WTC11 (cell line): ENCODE measurements at regions not wholly inside any gene's neighbourhood (a gene's known extent, or its start where the extent isn't known, plus 50 kb on each side); places are given as distances from the start of the nearest gene placed in this dataset.

Experiments
- ATAC-seq: fragments of 200-7000 bp; cut with Tn5 transposase; 2 replicates; pipeline ENCODE4 v1.10.0; 2021; ENCODE audit warnings: mild to moderate bottlenecking, moderate library complexity
- CTCF ChIA-PET: fragments of 300-600 bp; sonication (Branson Sonifier 250); formaldehyde crosslinking; loops from one replicate; lab custom pipeline; 2021; ENCODE audit warnings: antibody characterized with exemption; lab: Charles Lee
- POLR2A ChIA-PET: fragments of 350-600 bp; sonication (Branson Sonifier 250); formaldehyde crosslinking; loops from one replicate; lab custom pipeline; 2021; ENCODE audit warnings: antibody characterized with exemption; lab: Charles Lee
- DNase-seq: peaks from one replicate; pipeline ENCODE4 v3.0.0; 2021; ENCODE audit warnings: low spot score
- H3K27ac Mint-ChIP-seq: 2 replicates; pipeline ENCODE4 v1.8.0; 2021; ENCODE audit warnings: mixed read lengths
- H3K27me3 Mint-ChIP-seq: 2 replicates; pipeline ENCODE4 v1.8.0; 2021; ENCODE audit warnings: low read depth, mild to moderate bottlenecking, moderate library complexity, mixed read lengths
- H3K36me3 Mint-ChIP-seq: 2 replicates; pipeline ENCODE4 v1.8.0; 2021; ENCODE audit warnings: mixed read lengths
- H3K4me1 Mint-ChIP-seq: 2 replicates; pipeline ENCODE4 v1.8.0; 2022; ENCODE audit warnings: mixed read lengths
- H3K4me3 Mint-ChIP-seq: 2 replicates; pipeline ENCODE4 v1.8.0; 2021; ENCODE audit warnings: mild to moderate bottlenecking, moderate library complexity, mixed read lengths
- H3K9me3 Mint-ChIP-seq: 2 replicates; pipeline ENCODE4 v1.8.0; 2021; ENCODE audit warnings: mixed read lengths
- ETV6 ChIP-seq: sonication (generic); formaldehyde crosslinking; IDR thresholded peaks from 2 replicates; pipeline ENCODE4 v1.8.1; 2022; ENCODE audit warnings: mild to moderate bottlenecking, missing genetic modification reagents
- JUN ChIP-seq: sonication (generic); formaldehyde crosslinking; IDR thresholded peaks from 2 replicates; pipeline ENCODE4 v1.8.0; 2023; ENCODE audit warnings: mild to moderate bottlenecking, missing genetic modification reagents
- NR3C1 ChIP-seq: sonication (generic); formaldehyde crosslinking; conservative IDR thresholded peaks from 2 replicates; pipeline ENCODE4 v1.8.1; 2023; ENCODE audit warnings: low read depth, mild to moderate bottlenecking, missing genetic modification reagents
- OVOL2 ChIP-seq: fragments of 250-450 bp; sonication (Bioruptor Pico); IDR thresholded peaks from 2 replicates; pipeline ENCODE4 v1.9.0; 2021; ENCODE audit warnings: mild to moderate bottlenecking, borderline replicate concordance
- SP1 ChIP-seq: sonication (generic); formaldehyde crosslinking; conservative IDR thresholded peaks from 2 replicates; pipeline ENCODE4 v1.8.1; 2022; ENCODE audit warnings: missing genetic modification reagents
- TEAD1 ChIP-seq: sonication (generic); formaldehyde crosslinking; IDR thresholded peaks from 2 replicates; pipeline ENCODE4 v1.8.0; 2022; ENCODE audit warnings: mild to moderate bottlenecking, missing genetic modification reagents
- ZNF263 ChIP-seq: sonication (generic); formaldehyde crosslinking; IDR thresholded peaks from 2 replicates; pipeline ENCODE4 v1.8.1; 2022; ENCODE audit warnings: low read depth, mild to moderate bottlenecking, moderate library complexity, missing genetic modification reagents
- ZNF423 ChIP-seq: fragments of 250-450 bp; sonication (Bioruptor Pico); IDR thresholded peaks from 2 replicates; pipeline ENCODE4 v2.1.2; 2022; ENCODE audit warnings: mild to moderate bottlenecking, moderate library complexity
- ZNF671 ChIP-seq: fragments of 250-450 bp; sonication (Bioruptor Pico); IDR thresholded peaks from 2 replicates; pipeline ENCODE4 v1.8.0; 2021; ENCODE audit warnings: mild to moderate bottlenecking
- TF ChIP-seq, protein P1 (sequence below): sonication (generic); formaldehyde crosslinking; IDR thresholded peaks from 2 replicates; pipeline ENCODE4 v1.8.1; 2023; ENCODE audit warnings: mild to moderate bottlenecking, moderate library complexity, missing genetic modification reagents
- TF ChIP-seq, protein P2 (sequence below): sonication (generic); formaldehyde crosslinking; IDR thresholded peaks from 2 replicates; pipeline ENCODE4 v1.8.0; 2023; ENCODE audit warnings: missing genetic modification reagents, mild to moderate bottlenecking, borderline replicate concordance
- TF ChIP-seq, protein P3 (sequence below): fragments of 250-450 bp; sonication (Bioruptor Pico); IDR thresholded peaks from 2 replicates; pipeline ENCODE4 v1.9.0; 2021; ENCODE audit warnings: mild to moderate bottlenecking, borderline replicate concordance
- TF ChIP-seq, protein P4 (sequence below): fragments of 250-450 bp; sonication (Bioruptor Pico); IDR thresholded peaks from 2 replicates; pipeline ENCODE4 v2.1.2; 2022; ENCODE audit warnings: mild to moderate bottlenecking, moderate library complexity
- TF ChIP-seq, protein P5 (sequence below): fragments of 250-450 bp; sonication (Bioruptor Pico); IDR thresholded peaks from 2 replicates; pipeline ENCODE4 v1.9.0; 2021; ENCODE audit warnings: moderate library complexity, mild to moderate bottlenecking, inconsistent platforms, borderline replicate concordance
- TF ChIP-seq, protein P6 (sequence below): sonication (generic); formaldehyde crosslinking; IDR thresholded peaks from 2 replicates; pipeline ENCODE4 v1.8.0; 2022; ENCODE audit warnings: mild to moderate bottlenecking, missing genetic modification reagents

DNA sequence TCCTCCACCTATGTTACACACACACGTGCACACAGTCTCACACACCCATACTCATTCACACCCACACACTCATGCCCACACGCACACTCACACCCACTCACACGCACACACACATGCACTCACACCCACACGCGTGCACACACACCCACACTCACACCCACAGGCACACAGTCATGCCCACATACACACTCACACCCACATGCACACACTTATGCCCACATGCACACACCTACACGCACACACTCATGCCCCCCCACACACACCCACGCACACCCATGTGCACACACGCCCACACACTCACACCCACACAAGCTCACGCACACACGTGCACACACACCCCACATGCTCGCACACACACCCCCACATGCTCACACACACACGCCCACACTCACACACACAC is 140.0 kb downstream of the F11 start:
- ATAC-seq, result no peak
- Mint-ChIP-seq H3K4me1 (peaks cover 4% of the 10 kb centered on the region; the same call in 1 of the 2 replicates), H3K27ac (no peak overlapping the region)
- TF ChIP-seq SP1 (CRISPR knock-in tag) (no peak), ZNF671 (CRISPR knock-in tag) (no peak), OVOL2 (CRISPR knock-in tag) (no peak), ETV6 (CRISPR knock-in tag) (no peak)
- TF ChIP-seq, protein P1, sequence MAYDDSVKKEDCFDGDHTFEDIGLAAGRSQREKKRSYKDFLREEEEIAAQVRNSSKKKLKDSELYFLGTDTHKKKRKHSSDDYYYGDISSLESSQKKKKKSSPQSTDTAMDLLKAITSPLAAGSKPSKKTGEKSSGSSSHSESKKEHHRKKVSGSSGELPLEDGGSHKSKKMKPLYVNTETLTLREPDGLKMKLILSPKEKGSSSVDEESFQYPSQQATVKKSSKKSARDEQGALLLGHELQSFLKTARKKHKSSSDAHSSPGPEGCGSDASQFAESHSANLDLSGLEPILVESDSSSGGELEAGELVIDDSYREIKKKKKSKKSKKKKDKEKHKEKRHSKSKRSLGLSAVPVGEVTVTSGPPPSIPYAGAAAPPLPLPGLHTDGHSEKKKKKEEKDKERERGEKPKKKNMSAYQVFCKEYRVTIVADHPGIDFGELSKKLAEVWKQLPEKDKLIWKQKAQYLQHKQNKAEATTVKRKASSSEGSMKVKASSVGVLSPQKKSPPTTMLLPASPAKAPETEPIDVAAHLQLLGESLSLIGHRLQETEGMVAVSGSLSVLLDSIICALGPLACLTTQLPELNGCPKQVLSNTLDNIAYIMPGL (CRISPR knock-in tag), result no peak
- TF ChIP-seq, protein P2, sequence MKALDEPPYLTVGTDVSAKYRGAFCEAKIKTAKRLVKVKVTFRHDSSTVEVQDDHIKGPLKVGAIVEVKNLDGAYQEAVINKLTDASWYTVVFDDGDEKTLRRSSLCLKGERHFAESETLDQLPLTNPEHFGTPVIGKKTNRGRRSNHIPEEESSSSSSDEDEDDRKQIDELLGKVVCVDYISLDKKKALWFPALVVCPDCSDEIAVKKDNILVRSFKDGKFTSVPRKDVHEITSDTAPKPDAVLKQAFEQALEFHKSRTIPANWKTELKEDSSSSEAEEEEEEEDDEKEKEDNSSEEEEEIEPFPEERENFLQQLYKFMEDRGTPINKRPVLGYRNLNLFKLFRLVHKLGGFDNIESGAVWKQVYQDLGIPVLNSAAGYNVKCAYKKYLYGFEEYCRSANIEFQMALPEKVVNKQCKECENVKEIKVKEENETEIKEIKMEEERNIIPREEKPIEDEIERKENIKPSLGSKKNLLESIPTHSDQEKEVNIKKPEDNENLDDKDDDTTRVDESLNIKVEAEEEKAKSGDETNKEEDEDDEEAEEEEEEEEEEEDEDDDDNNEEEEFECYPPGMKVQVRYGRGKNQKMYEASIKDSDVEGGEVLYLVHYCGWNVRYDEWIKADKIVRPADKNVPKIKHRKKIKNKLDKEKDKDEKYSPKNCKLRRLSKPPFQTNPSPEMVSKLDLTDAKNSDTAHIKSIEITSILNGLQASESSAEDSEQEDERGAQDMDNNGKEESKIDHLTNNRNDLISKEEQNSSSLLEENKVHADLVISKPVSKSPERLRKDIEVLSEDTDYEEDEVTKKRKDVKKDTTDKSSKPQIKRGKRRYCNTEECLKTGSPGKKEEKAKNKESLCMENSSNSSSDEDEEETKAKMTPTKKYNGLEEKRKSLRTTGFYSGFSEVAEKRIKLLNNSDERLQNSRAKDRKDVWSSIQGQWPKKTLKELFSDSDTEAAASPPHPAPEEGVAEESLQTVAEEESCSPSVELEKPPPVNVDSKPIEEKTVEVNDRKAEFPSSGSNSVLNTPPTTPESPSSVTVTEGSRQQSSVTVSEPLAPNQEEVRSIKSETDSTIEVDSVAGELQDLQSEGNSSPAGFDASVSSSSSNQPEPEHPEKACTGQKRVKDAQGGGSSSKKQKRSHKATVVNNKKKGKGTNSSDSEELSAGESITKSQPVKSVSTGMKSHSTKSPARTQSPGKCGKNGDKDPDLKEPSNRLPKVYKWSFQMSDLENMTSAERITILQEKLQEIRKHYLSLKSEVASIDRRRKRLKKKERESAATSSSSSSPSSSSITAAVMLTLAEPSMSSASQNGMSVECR (CRISPR knock-in tag), result no peak
- TF ChIP-seq, all 79 proteins: peak for 0
- POLR2A ChIA-PET, result no interaction called here
- Mint-ChIP-seq H3K36me3 (peaks cover 5% of the 10 kb centered on the region; the same call in 1 of the 2 replicates), H3K9me3 (peaks cover 17% of the 10 kb centered on the region), H3K4me3 (no peak overlapping the region), H3K27me3 (no peaks in the 10 kb centered on the region)
- no peak for DNase-seq
- CTCF ChIA-PET, result no interaction called here

DNA sequence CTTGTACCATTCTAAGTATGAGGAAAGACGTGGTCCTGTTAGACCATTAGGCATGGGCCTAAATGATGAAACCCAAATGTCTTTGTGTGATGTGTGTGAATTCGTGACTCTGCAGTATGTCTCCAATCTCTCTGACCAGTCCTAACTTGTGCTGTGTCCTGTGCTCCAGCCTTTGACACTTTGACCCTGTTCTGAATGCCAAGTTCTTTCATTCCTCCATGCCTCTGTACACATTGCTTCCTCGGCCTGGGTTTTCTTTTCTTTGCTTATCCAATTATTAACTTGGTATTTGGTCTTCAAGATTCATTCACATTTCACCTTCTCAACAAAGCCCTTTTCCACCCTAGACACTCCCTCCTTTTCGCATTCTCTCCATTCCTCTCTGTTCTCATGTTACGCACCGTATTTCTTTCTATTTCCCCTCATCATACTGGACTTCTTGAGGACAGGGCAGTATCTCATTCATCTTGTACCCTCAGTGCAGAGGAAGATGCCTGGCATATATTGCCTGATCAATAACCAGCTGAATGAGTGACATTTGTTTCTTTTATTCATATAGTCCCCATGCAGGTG is 138.7 kb downstream of the F11 start:
- no peak for DNase-seq
- Mint-ChIP-seq H3K27me3 (no peaks in the 10 kb centered on the region), H3K27ac (no peak overlapping the region), H3K36me3 (peaks cover 5% of the 10 kb centered on the region; the same call in 1 of the 2 replicates), H3K9me3 (peaks cover 17% of the 10 kb centered on the region), H3K4me1 (peaks cover 4% of the 10 kb centered on the region; the same call in 1 of the 2 replicates), H3K4me3 (no peak overlapping the region)
- ATAC-seq, result no peak
- ChIA-PET POLR2A (no interaction called here), CTCF (no interaction called here)
- no peak for TF ChIP-seq TEAD1
- TF ChIP-seq, protein P3, sequence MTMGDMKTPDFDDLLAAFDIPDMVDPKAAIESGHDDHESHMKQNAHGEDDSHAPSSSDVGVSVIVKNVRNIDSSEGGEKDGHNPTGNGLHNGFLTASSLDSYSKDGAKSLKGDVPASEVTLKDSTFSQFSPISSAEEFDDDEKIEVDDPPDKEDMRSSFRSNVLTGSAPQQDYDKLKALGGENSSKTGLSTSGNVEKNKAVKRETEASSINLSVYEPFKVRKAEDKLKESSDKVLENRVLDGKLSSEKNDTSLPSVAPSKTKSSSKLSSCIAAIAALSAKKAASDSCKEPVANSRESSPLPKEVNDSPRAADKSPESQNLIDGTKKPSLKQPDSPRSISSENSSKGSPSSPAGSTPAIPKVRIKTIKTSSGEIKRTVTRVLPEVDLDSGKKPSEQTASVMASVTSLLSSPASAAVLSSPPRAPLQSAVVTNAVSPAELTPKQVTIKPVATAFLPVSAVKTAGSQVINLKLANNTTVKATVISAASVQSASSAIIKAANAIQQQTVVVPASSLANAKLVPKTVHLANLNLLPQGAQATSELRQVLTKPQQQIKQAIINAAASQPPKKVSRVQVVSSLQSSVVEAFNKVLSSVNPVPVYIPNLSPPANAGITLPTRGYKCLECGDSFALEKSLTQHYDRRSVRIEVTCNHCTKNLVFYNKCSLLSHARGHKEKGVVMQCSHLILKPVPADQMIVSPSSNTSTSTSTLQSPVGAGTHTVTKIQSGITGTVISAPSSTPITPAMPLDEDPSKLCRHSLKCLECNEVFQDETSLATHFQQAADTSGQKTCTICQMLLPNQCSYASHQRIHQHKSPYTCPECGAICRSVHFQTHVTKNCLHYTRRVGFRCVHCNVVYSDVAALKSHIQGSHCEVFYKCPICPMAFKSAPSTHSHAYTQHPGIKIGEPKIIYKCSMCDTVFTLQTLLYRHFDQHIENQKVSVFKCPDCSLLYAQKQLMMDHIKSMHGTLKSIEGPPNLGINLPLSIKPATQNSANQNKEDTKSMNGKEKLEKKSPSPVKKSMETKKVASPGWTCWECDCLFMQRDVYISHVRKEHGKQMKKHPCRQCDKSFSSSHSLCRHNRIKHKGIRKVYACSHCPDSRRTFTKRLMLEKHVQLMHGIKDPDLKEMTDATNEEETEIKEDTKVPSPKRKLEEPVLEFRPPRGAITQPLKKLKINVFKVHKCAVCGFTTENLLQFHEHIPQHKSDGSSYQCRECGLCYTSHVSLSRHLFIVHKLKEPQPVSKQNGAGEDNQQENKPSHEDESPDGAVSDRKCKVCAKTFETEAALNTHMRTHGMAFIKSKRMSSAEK, result no peak
- TF ChIP-seq, protein P2 (CRISPR knock-in tag), result no peak
- TF ChIP-seq JUN (CRISPR knock-in tag), result no peak
- TF ChIP-seq, protein P4, sequence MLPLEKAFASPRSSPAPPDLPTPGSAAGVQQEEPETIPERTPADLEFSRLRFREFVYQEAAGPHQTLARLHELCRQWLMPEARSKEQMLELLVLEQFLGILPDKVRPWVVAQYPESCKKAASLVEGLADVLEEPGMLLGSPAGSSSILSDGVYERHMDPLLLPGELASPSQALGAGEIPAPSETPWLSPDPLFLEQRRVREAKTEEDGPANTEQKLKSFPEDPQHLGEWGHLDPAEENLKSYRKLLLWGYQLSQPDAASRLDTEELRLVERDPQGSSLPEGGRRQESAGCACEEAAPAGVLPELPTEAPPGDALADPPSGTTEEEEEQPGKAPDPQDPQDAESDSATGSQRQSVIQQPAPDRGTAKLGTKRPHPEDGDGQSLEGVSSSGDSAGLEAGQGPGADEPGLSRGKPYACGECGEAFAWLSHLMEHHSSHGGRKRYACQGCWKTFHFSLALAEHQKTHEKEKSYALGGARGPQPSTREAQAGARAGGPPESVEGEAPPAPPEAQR (CRISPR knock-in tag), result no peak
- TF ChIP-seq NR3C1 (CRISPR knock-in tag), result no peak
- TF ChIP-seq ZNF263, result no peak
- TF ChIP-seq, protein P5, sequence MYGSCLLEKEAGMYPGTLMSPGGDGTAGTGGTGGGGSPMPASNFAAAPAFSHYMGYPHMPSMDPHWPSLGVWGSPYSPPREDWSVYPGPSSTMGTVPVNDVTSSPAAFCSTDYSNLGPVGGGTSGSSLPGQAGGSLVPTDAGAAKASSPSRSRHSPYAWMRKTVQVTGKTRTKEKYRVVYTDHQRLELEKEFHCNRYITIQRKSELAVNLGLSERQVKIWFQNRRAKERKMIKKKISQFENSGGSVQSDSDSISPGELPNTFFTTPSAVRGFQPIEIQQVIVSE (CRISPR knock-in tag), result no peak
- TF ChIP-seq, protein P6, sequence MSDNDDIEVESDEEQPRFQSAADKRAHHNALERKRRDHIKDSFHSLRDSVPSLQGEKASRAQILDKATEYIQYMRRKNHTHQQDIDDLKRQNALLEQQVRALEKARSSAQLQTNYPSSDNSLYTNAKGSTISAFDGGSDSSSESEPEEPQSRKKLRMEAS (CRISPR knock-in tag), result no peak
- TF ChIP-seq ZNF423 (CRISPR knock-in tag), result no peak
